IMR-90 (cell line): ENCODE measurements at regions not wholly inside any gene's neighbourhood (a gene's known extent, or its start where the extent isn't known, plus 50 kb on each side); places are given as distances from the start of the nearest gene placed in this dataset.

Experiments
- ATAC-seq: fragments of 200-7000 bp; cut with Tn5 transposase; 2 replicates; pipeline ENCODE4 v1.9.1; 2020; ENCODE audit warnings: low read depth, mild to moderate bottlenecking, moderate library complexity
- BruUV-seq: library from RNA; stranded (reverse); fragments of 400-500 nt; replicated peaks from 2 replicates; lab custom pipeline; 2021; lab: Mats Ljungman, UMichigan
- CTCF ChIA-PET: fragments of 300-600 bp; formaldehyde crosslinking; extraction: SDS; loops from one replicate; lab custom pipeline; 2021; ENCODE audit warnings: antibody characterized with exemption; lab: Yijun Ruan, JAX
- POLR2A ChIA-PET: fragments of 300-600 bp; sonication (Branson Sonifier 250); formaldehyde crosslinking; loops from one replicate; lab custom pipeline; 2022; ENCODE audit warnings: antibody characterized with exemption; ENCODE audit not compliant: unreplicated experiment; lab: Charles Lee
- DNase-seq: peaks from one replicate; pipeline ENCODE4 v3.0.0; 2013
- H2AFZ ChIP-seq: replicated peaks from 2 replicates; pipeline ENCODE3; 2013; ENCODE audit warnings: low read length, mild to moderate bottlenecking; ENCODE audit not compliant: poor library complexity
- H2AK5ac ChIP-seq: 2 replicates; pipeline ENCODE4 v1.6.1; 2013; ENCODE audit warnings: low read depth, low read length, inconsistent platforms
- H2AK9ac ChIP-seq: replicated peaks from 2 replicates; pipeline ENCODE3; 2013; ENCODE audit warnings: mild to moderate bottlenecking, low read depth, low read length, moderate library complexity; ENCODE audit not compliant: poor library complexity
- H2BK120ac ChIP-seq: 2 replicates; pipeline ENCODE4 v1.6.1; 2013; ENCODE audit warnings: low read depth, low read length, inconsistent platforms
- H2BK15ac ChIP-seq: 3 replicates; pipeline ENCODE4 v1.6.1; 2013; ENCODE audit warnings: low read depth, low read length, inconsistent platforms
- H2BK20ac ChIP-seq: 2 replicates; pipeline ENCODE4 v1.6.1; 2013; ENCODE audit warnings: low read depth, mild to moderate bottlenecking, inconsistent platforms, low read length, moderate library complexity
- H2BK5ac ChIP-seq: 2 replicates; pipeline ENCODE4 v1.6.1; 2013; ENCODE audit warnings: mild to moderate bottlenecking, low read depth, low read length, inconsistent platforms; ENCODE audit not compliant: poor library complexity, severe bottlenecking
- H3K14ac ChIP-seq: replicated peaks from 2 replicates; pipeline ENCODE4 v1.6.1; 2013; ENCODE audit warnings: low read depth, low read length, inconsistent platforms
- H3K18ac ChIP-seq: 2 replicates; pipeline ENCODE4 v1.6.1; 2013; ENCODE audit warnings: low read depth, low read length, control low read depth
- H3K23ac ChIP-seq: 2 replicates; pipeline ENCODE4 v1.6.1; 2013; ENCODE audit warnings: low read depth, low read length, inconsistent platforms
- H3K27ac ChIP-seq: 2 replicates; pipeline ENCODE4 v1.5.1; 2013; ENCODE audit warnings: mild to moderate bottlenecking, control low read depth, low read length; ENCODE audit not compliant: insufficient read depth
- H3K27me3 ChIP-seq: 2 replicates; pipeline ENCODE4 v1.6.1; 2013; ENCODE audit warnings: low read length; ENCODE audit not compliant: control insufficient read depth, insufficient read depth
- H3K36me3 ChIP-seq: 2 replicates; pipeline ENCODE4 v1.6.1; 2013; ENCODE audit warnings: low read length, mixed read lengths; ENCODE audit not compliant: control insufficient read depth, insufficient read depth
- H3K4ac ChIP-seq: 2 replicates; pipeline ENCODE4 v1.6.1; 2013; ENCODE audit warnings: low read depth, low read length, inconsistent platforms
- H3K4me1 ChIP-seq: 2 replicates; pipeline ENCODE4 v1.6.1; 2013; ENCODE audit warnings: low read length, mixed read lengths; ENCODE audit not compliant: control insufficient read depth, insufficient read depth
- H3K4me2 ChIP-seq: 2 replicates; pipeline ENCODE4 v1.6.1; 2013; ENCODE audit warnings: low read depth, mild to moderate bottlenecking, control low read depth, low read length, moderate library complexity
- H3K4me3 ChIP-seq: 2 replicates; pipeline ENCODE4 v1.5.1; 2013; ENCODE audit warnings: low read depth, mild to moderate bottlenecking, control low read depth, low read length, moderate library complexity; ENCODE audit not compliant: insufficient read depth
- H3K56ac ChIP-seq: 2 replicates; pipeline ENCODE4 v1.6.1; 2013; ENCODE audit warnings: low read length, inconsistent platforms; ENCODE audit not compliant: insufficient read depth; ENCODE audit errors: extremely low read depth
- H3K79me1 ChIP-seq, 2 experiments: 2 replicates each; pipeline ENCODE4 v1.6.1; 2013; ENCODE audit warnings: low read length in 2 of 2, inconsistent platforms in 1 of 2, low read depth in 1 of 2
- H3K9ac ChIP-seq: 2 replicates; pipeline ENCODE4 v1.6.1; 2013; ENCODE audit warnings: low read depth, low read length, control low read depth
- H3K9me1 ChIP-seq: 2 replicates; pipeline ENCODE4 v1.6.1; 2013; ENCODE audit warnings: low read length, inconsistent platforms; ENCODE audit not compliant: insufficient read depth
- H3K9me3 ChIP-seq: 2 replicates; pipeline ENCODE4 v1.6.1; 2013; ENCODE audit warnings: low read length; ENCODE audit not compliant: control insufficient read depth, insufficient read depth
- H4K20me1 ChIP-seq: 2 replicates; pipeline ENCODE4 v1.6.1; 2013; ENCODE audit warnings: low read length, inconsistent platforms; ENCODE audit not compliant: insufficient read depth
- H4K5ac ChIP-seq: 2 replicates; pipeline ENCODE4 v1.6.1; 2013; ENCODE audit warnings: mild to moderate bottlenecking, low read depth, low read length, control low read depth
- H4K8ac ChIP-seq, 2 experiments: 2 replicates each; pipeline ENCODE4 v1.6.1; 2013; ENCODE audit warnings: low read depth in 2 of 2, low read length in 2 of 2, control low read depth in 1 of 2, inconsistent platforms in 1 of 2
- H4K91ac ChIP-seq: 2 replicates; pipeline ENCODE4 v1.6.1; 2013; ENCODE audit warnings: low read depth, low read length, inconsistent platforms; ENCODE audit not compliant: insufficient read depth
- BHLHE40 ChIP-seq: fragments of 150-350 bp; IDR thresholded peaks from 2 replicates; pipeline ENCODE4 v1.6.1; 2016; ENCODE audit warnings: mild to moderate bottlenecking, low read depth, low read length
- CEBPB ChIP-seq: IDR thresholded peaks from 2 replicates; pipeline ENCODE4 v1.6.1; 2012; ENCODE audit warnings: low read depth, low read length, improper control_type of control experiment
- MAFK ChIP-seq: IDR thresholded peaks from 2 replicates; pipeline ENCODE4 v1.6.1; 2012; ENCODE audit warnings: low read depth, low read length, improper control_type of control experiment
- MAZ ChIP-seq: IDR thresholded peaks from 2 replicates; pipeline ENCODE4 v1.6.1; 2012; ENCODE audit warnings: low read depth, mild to moderate bottlenecking, low read length, improper control_type of control experiment, moderate library complexity, borderline replicate concordance
- POLR2A ChIP-seq: IDR thresholded peaks from 2 replicates; pipeline ENCODE4 v1.6.1; 2012; ENCODE audit warnings: mild to moderate bottlenecking, low read depth, low read length
- RAD21 ChIP-seq: IDR thresholded peaks from 2 replicates; pipeline ENCODE4 v1.6.1; 2012; ENCODE audit warnings: low read length, improper control_type of control experiment
- RFX5 ChIP-seq: IDR thresholded peaks from 2 replicates; pipeline ENCODE4 v1.8.0; 2012; ENCODE audit warnings: low read depth, mild to moderate bottlenecking, low read length, moderate library complexity
- SMC3 ChIP-seq: fragments of 150-350 bp; IDR thresholded peaks from 2 replicates; pipeline ENCODE4 v1.6.1; 2016; ENCODE audit warnings: low read depth, mild to moderate bottlenecking, antibody characterized with exemption, low read length, moderate library complexity
- dilution Hi-C: fragments of 300-500 bp; cut with HindIII; formaldehyde crosslinking; loops from one replicate; pipeline ENCODE4 v1.14.3; 2018; ENCODE audit warnings: low sequenced_read_pairs; ENCODE audit not compliant: unreplicated experiment
- in situ Hi-C: fragments of 300-500 bp; cut with MboI; formaldehyde crosslinking; loops from 3 replicates; pipeline ENCODE4 v1.14.3; 2019; ENCODE audit warnings: low sequenced_read_pairs, inconsistent platforms, mixed read lengths
- intact Hi-C: fragments of 100-400 bp; cut with micrococcal nuclease; formaldehyde crosslinking; loops from 2 replicates; pipeline ENCODE4 v1.10.0; 2022

DNA sequence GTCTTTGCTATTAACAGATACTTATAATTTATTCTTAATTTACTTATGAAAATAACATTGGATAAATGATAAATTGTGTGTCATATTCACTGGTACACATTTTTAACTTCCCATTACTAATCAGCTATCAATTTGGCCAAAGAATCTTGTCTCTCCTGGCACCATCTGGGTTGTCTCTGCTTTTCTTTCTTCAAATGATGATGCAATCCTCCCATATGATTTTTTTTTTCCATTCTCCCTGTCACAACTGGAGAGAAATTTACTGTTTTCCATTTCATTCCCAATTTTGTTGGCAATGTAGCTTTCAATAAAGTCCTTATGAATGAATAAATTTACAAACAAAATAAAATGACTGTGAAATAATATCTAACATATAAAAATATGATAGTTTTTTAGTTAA lies 743.7 kb upstream of the EPHA6 start:
- H3K9me1 ChIP-seq = no peaks in the 10 kb centered on the region
- H2AFZ ChIP-seq = no peak overlapping the region
- H3K27ac ChIP-seq = no peak overlapping the region
- H2AK5ac ChIP-seq = no peak overlapping the region
- BruUV-seq = no TSS peak
- no peaks in the 10 kb centered on the region for H4K20me1 ChIP-seq
- no peak overlapping the region for H3K18ac ChIP-seq
- no peak for DNase-seq
- no peaks in the 10 kb centered on the region for H3K4me1 ChIP-seq
- H3K4me2 ChIP-seq = no peak overlapping the region
- H3K14ac ChIP-seq = no peak overlapping the region
- in situ Hi-C loops = no loop called here
- no peak overlapping the region for H3K4ac ChIP-seq
- H3K9ac ChIP-seq = no peak overlapping the region
- no peak overlapping the region for H3K4me3 ChIP-seq
- no peaks in the 10 kb centered on the region for H3K79me1 ChIP-seq
- POLR2A ChIA-PET = no interaction called here
- no peaks in the 10 kb centered on the region for H3K36me3 ChIP-seq
- TF ChIP-seq RFX5 = no peak
- TF ChIP-seq BHLHE40 = no peak
- no peak for TF ChIP-seq MAZ
- TF ChIP-seq RAD21 = no peak
- no peak for TF ChIP-seq POLR2A
- TF ChIP-seq CEBPB = 0 out of 2 replicates have a peak, but pooled peaks have one; percentile 18
- TF ChIP-seq MAFK = no peak
- TF ChIP-seq SMC3 = no peak
- no peak overlapping the region for H2AK9ac ChIP-seq
- H3K56ac ChIP-seq = no peak overlapping the region
- H4K5ac ChIP-seq = no peak overlapping the region
- no peak overlapping the region for H2BK15ac ChIP-seq
- no peak overlapping the region for H2BK20ac ChIP-seq
- dilution Hi-C loops = no loop called here
- H3K23ac ChIP-seq = no peak overlapping the region
- intact Hi-C loops = no loop called here
- H3K27me3 ChIP-seq = no peaks in the 10 kb centered on the region
- no peak overlapping the region for H4K91ac ChIP-seq
- no peak overlapping the region for H4K8ac ChIP-seq
- peaks cover 10% of the 10 kb centered on the region for H3K9me3 ChIP-seq
- CTCF ChIA-PET = no interaction called here
- no peak for ATAC-seq
- H2BK5ac ChIP-seq = no peak overlapping the region
- no peak overlapping the region for H2BK120ac ChIP-seq
